GM12878 (cell line): ENCODE measurements at regions not wholly inside any gene's neighbourhood (a gene's known extent, or its start where the extent isn't known, plus 50 kb on each side); places are given as distances from the start of the nearest gene placed in this dataset.

Experiments used
- BACH1 ChIP-seq: fragments of 450-650 bp; IDR thresholded peaks from 2 replicates; pipeline ENCODE4 v1.6.1; 2017; ENCODE audit warnings: mild to moderate bottlenecking, borderline replicate concordance
- CUX1 ChIP-seq: IDR thresholded peaks from 2 replicates; pipeline ENCODE4 v1.6.1; 2012; ENCODE audit warnings: improper control_type of control experiment, low read depth, low read length; ENCODE audit not compliant: insufficient replicate concordance
- LARP7 ChIP-seq: fragments of 450-650 bp; IDR thresholded peaks from 2 replicates; pipeline ENCODE4 v1.6.1; 2017; ENCODE audit warnings: mild to moderate bottlenecking
- PKNOX1 ChIP-seq: fragments of 450-650 bp; IDR thresholded peaks from 2 replicates; pipeline ENCODE4 v1.6.1; 2016; ENCODE audit warnings: mild to moderate bottlenecking
- POLR2AphosphoS5 ChIP-seq: IDR thresholded peaks from 2 replicates; pipeline ENCODE4 v1.6.1; 2011; ENCODE audit warnings: mild to moderate bottlenecking, low read length, inconsistent platforms
- RAD21 ChIP-seq: IDR thresholded peaks from 2 replicates; pipeline ENCODE4 v1.6.1; 2011; ENCODE audit warnings: mild to moderate bottlenecking, low read depth, low read length, moderate library complexity; ENCODE audit not compliant: insufficient read depth
- YY1 ChIP-seq: IDR thresholded peaks from 2 replicates; pipeline ENCODE4 v1.6.1; 2011; ENCODE audit warnings: low read depth, mild to moderate bottlenecking, low read length

- TF ChIP-seq POLR2AphosphoS5 (no peak), BACH1 (0 out of 2 replicates have a peak, but pooled peaks have one; percentile 36), YY1 (0 out of 2 replicates have a peak, but pooled peaks have one; percentile 47), PKNOX1 (no peak), RAD21 (0 out of 2 replicates have a peak, but pooled peaks have one; percentile 16), CUX1 (no peak), LARP7 (peak; percentile 92)
These were observed 155.8 kb upstream of the IRX4 start (continued) for GRCh38 chr5:2038321-2039179.
